Activated effector memory CD4-positive, alpha-beta T cell treated with anti-CD3 and anti-CD28 coated beads, Interleukin-2, amount 50 U/mL, for 16 hours (primary cell): ENCODE measurements at regions not wholly inside any gene's neighbourhood (a gene's known extent, or its start where the extent isn't known, plus 50 kb on each side); places are given as distances from the start of the nearest gene placed in this dataset.
"Not testable (repeated sequence)": the region's sequence is repeated elsewhere in the genome, so short reads cannot be mapped to it uniquely, and the experiment has no call there.

Experiments used
- DNase-seq: peaks from one replicate; pipeline ENCODE4 v3.0.0-alpha.2; 2020

- no peak for DNase-seq
Measured at GRCh38 chr9:96130970-96131369, 171.0 kb downstream of the HSD17B3 start.

- DNase-seq = no peak
Measured at GRCh38 chr9:96129747-96130146, 172.2 kb downstream of the HSD17B3 start.

DNA sequence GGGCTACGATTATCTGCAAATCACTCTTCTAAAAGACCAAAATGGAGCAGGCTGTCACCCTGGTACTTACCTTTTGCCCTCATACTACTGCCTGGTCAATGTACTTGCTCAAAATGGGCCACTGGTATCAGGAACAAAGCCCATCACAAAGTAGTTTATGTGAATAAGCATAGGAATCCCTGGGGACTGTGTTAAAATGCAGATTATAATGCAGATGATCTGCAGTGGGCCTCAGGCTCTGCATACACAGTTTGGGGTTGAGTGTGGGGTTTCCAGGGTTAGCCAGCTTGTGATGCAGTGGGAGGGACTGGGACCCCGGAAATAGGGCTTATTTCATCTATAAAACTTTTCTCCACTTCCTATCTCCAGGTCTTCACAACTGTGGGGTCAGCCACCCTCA is 173.1 kb downstream of the HSD17B3 start:
- no peak for DNase-seq

DNA sequence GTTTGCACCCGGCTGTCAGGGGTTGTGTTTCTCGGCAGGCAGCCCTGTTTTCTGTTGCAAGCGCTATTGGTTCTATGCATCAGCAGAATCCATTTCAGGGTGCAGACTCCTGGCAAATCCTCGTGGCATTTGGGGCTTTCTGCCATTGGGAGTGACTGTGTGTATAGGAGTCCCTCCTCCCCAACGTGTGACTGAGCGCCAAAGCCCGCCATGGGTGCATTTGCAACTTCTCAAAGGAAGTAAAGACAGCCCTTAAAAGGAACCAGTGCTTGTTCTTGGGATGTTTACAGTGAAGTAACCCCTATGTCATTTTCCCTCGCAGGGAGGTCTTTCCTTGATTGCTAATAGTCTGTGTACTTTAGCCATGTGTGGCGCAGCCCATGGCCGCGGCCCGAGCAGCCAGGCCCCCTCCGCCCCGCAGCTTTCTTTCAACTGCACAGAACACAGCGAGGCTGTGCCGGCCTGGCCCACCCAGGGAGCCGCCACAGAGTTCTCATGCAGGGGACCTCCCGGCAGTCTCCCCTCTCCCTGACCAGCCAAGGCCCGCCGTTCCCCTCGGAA is 175.6 kb downstream of the HSD17B3 start:
- no peak for DNase-seq

- DNase-seq = no peak
Measured at GRCh38 chr9:96125624-96126023, 176.4 kb downstream of the HSD17B3 start.

GRCh38 chr9:96122751-96123150 is 179.2 kb downstream of the HSD17B3 start:
- DNase-seq = no peak

- DNase-seq = no peak
Measured at GRCh38 chr9:96122282-96122681, 179.7 kb downstream of the HSD17B3 start.

DNA sequence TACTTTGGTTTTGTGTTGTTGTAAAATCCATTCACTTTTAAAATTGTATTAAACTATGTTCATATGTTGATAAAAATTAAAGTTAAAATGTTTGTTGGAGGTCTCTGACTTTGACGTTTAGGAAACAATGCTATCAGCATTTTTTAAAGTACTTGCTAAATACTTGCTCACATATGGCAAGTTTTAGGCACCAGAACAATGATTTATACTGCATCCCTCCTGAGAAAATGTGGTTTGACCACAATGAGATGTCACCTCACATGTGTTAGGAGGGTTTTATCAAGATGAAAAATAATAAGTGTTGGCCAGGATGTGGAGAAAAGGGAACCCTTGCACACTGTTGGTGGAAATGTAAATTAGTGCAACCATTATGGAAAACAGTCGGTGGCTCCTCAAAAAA is 180.8 kb downstream of the HSD17B3 start:
- no peak for DNase-seq

GRCh38 chr9:96117398-96118080 is 184.4 kb downstream of the HSD17B3 start:
- no peak for DNase-seq

- no peak for DNase-seq
Measured at GRCh38 chr9:96116275-96117064, 185.5 kb downstream of the HSD17B3 start.

GRCh38 chr9:96115836-96116235 is 186.1 kb downstream of the HSD17B3 start:
- no peak for DNase-seq

DNA sequence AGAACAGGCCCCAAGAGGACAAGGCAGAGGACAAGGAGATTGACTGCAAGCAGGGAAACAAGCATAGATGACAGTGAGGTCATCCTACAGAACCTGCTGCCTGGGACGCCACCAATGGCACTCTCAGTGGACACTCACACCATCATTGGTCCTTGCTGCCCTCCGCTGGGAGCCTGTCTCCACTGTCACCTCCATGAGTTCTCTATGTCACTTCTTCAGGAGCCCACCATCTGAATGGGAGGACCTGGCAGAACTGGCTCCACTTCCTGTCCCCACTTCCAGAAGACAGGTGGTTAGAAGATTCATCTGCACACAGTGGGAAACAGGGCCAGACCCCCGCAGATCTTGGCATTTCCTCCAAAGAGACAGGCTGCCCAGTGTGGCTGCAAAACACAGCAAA is 188.9 kb downstream of the HSD17B3 start:
- DNase-seq = no peak

GRCh38 chr9:96109680-96110351 is 192.2 kb downstream of the HSD17B3 start:
- DNase-seq = no peak

DNA sequence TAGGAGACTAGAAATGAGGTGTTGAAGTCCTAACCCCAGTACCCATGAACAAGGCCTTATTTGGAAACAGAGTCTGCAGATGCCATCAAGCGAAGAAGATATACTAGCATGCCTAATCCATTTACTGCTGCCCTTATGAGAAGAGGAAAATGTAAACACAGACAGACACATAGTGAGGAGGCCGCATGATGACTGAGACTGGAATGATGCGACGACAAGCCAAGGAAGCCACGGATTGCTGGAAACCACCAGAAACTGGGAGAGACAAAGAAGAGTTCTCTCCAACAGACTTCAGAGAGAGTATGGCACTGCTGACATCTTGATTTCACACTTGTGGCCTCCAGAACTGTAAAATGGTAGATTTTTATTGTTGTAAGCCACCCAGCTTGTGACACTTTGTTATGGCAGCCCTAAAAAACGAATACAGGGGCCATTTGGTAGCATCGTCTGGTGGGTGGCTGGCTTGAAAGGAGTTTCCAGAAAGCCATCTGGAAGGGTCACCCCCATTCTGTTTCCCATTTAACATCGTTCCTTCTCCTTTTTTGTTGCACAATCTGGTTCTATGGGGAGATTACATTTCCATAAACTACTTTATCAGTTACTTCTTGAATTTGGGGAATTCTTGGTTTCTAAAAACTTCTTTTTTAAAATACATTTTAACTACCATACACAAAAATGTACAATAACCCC is 193.1 kb downstream of the HSD17B3 start:
- DNase-seq = no peak

GRCh38 chr9:96107436-96107835 is 194.5 kb downstream of the HSD17B3 start:
- DNase-seq = no peak

- DNase-seq = no peak
Measured at GRCh38 chr9:96100385-96101300, 201.3 kb downstream of the HSD17B3 start.

- not testable (repeated sequence) for DNase-seq
Measured at GRCh38 chr9:96090630-96091029, 211.3 kb downstream of the HSD17B3 start.

- DNase-seq = peak; percentile 25
Measured at GRCh38 chr9:96089452-96090085, 212.4 kb downstream of the HSD17B3 start.

GRCh38 chr9:96088510-96088909 is 213.0 kb downstream of the ERCC6L2 start:
- no peak for DNase-seq

- peak; percentile 24 for DNase-seq
Measured at GRCh38 chr9:96087669-96088299, 212.3 kb downstream of the ERCC6L2 start.
